ENCODE measurements at regions not wholly inside any gene's neighbourhood (a gene's known extent, or its start where the extent isn't known, plus 50 kb on each side); places are given as distances from the start of the nearest gene placed in this dataset.
"Not testable (repeated sequence)": the region's sequence is repeated elsewhere in the genome, so short reads cannot be mapped to it uniquely, and the experiment has no call there.

- ChIA-PET POLR2A (no interaction called here), CTCF (no interaction called here)
- DNase-seq (ENCODE audit: extremely low spot score), result no peak
- TF ChIP-seq CTBP1 (IDR thresholded peaks at IDR 0.05; ENCODE audit: borderline replicate concordance), result no peak
- no peak for TF ChIP-seq PKNOX1 (IDR thresholded peaks at IDR 0.05)
Observed at GRCh38 chr4:122996350-122996749, 74.0 kb upstream of the NUDT6 start.

- no peak for TF ChIP-seq FOXM1 (IDR thresholded peaks at IDR 0.05; ENCODE audit: borderline replicate concordance)
- no peak for TF ChIP-seq L3MBTL2 (conservative IDR thresholded peaks at IDR 0.05)
- no peak for TF ChIP-seq HDGF (IDR thresholded peaks at IDR 0.05; ENCODE audit: borderline replicate concordance)
- no peak for TF ChIP-seq NFRKB (IDR thresholded peaks at IDR 0.05)
- no peak for TF ChIP-seq FOXA1 (IDR thresholded peaks at IDR 0.05)
- TF ChIP-seq SP1 (IDR thresholded peaks at IDR 0.05), result no peak
- no peak for TF ChIP-seq ELF4 (IDR thresholded peaks at IDR 0.05)
- TF ChIP-seq ARNT (IDR thresholded peaks at IDR 0.05), result no peak
- TF ChIP-seq ZNF384 (IDR thresholded peaks at IDR 0.05), result no peak
- no peak for TF ChIP-seq FOXK2 (IDR thresholded peaks at IDR 0.05)
- TF ChIP-seq TARDBP (IDR thresholded peaks at IDR 0.05), result no peak
- TF ChIP-seq SUZ12 (IDR thresholded peaks at IDR 0.05), result no peak
- no peak for TF ChIP-seq PKNOX1 (IDR thresholded peaks at IDR 0.05)
- no peak for TF ChIP-seq BHLHE40 (IDR thresholded peaks at IDR 0.05; ENCODE audit: borderline replicate concordance)
- no peak for TF ChIP-seq LEF1 (IDR thresholded peaks at IDR 0.05; ENCODE audit: borderline replicate concordance)
- no peak for TF ChIP-seq CTBP1 (IDR thresholded peaks at IDR 0.05; ENCODE audit: borderline replicate concordance)
- ChIA-PET CTCF (no interaction called here), POLR2A (no interaction called here)
- DNase-seq (ENCODE audit: extremely low spot score), result no peak
Observed at GRCh38 chr4:122997463-122998101, 75.2 kb upstream of the NUDT6 start.

GRCh38 chr4:123004079-123004478, 81.7 kb upstream of the NUDT6 start:
- CTCF ChIA-PET; DNase-seq (ENCODE audit: extremely low spot score); POLR2A ChIA-PET: not testable (repeated sequence)

GRCh38 chr4:123005126-123005525, 82.7 kb upstream of the NUDT6 start:
- DNase-seq (ENCODE audit: extremely low spot score); POLR2A ChIA-PET; CTCF ChIA-PET: not testable (repeated sequence)

GRCh38 chr4:123007679-123008078, 85.3 kb upstream of the NUDT6 start:
- ChIA-PET POLR2A (no interaction called here), CTCF (no interaction called here)
- DNase-seq (ENCODE audit: extremely low spot score), result no peak
- TF ChIP-seq SUZ12 (IDR thresholded peaks at IDR 0.05) (no peak), ELF4 (IDR thresholded peaks at IDR 0.05) (no peak)

- CTCF ChIA-PET; DNase-seq (ENCODE audit: extremely low spot score); POLR2A ChIA-PET: not testable (repeated sequence)
Observed at GRCh38 chr4:123012416-123012815, 90.0 kb upstream of the NUDT6 start.

GRCh38 chr4:123014038-123014437, 91.6 kb upstream of the NUDT6 start:
- no peak for DNase-seq (ENCODE audit: extremely low spot score)
- ChIA-PET POLR2A (no interaction called here), CTCF (no interaction called here)
- no peak for TF ChIP-seq CTBP1 (IDR thresholded peaks at IDR 0.05; ENCODE audit: borderline replicate concordance)
- TF ChIP-seq ARNT (IDR thresholded peaks at IDR 0.05), result no peak
- no peak for TF ChIP-seq LEF1 (IDR thresholded peaks at IDR 0.05; ENCODE audit: borderline replicate concordance)
- TF ChIP-seq NFRKB (IDR thresholded peaks at IDR 0.05), result no peak
- TF ChIP-seq FOXM1 (IDR thresholded peaks at IDR 0.05; ENCODE audit: borderline replicate concordance), result no peak
- no peak for TF ChIP-seq BHLHE40 (IDR thresholded peaks at IDR 0.05; ENCODE audit: borderline replicate concordance)
- no peak for TF ChIP-seq PKNOX1 (IDR thresholded peaks at IDR 0.05)
- no peak for TF ChIP-seq ELF4 (IDR thresholded peaks at IDR 0.05)
- TF ChIP-seq TARDBP (IDR thresholded peaks at IDR 0.05), result no peak
- no peak for TF ChIP-seq ZNF384 (IDR thresholded peaks at IDR 0.05)
- no peak for TF ChIP-seq HDGF (IDR thresholded peaks at IDR 0.05; ENCODE audit: borderline replicate concordance)
- TF ChIP-seq FOXA1 (IDR thresholded peaks at IDR 0.05), result no peak
- no peak for TF ChIP-seq FOXK2 (IDR thresholded peaks at IDR 0.05)
- no peak for TF ChIP-seq SP1 (IDR thresholded peaks at IDR 0.05)
- TF ChIP-seq L3MBTL2 (conservative IDR thresholded peaks at IDR 0.05), result no peak
- TF ChIP-seq SUZ12 (IDR thresholded peaks at IDR 0.05), result no peak

- TF ChIP-seq HDGF (IDR thresholded peaks at IDR 0.05; ENCODE audit: borderline replicate concordance) (no peak), ELF4 (IDR thresholded peaks at IDR 0.05) (no peak), L3MBTL2 (conservative IDR thresholded peaks at IDR 0.05) (no peak), TARDBP (IDR thresholded peaks at IDR 0.05) (no peak), FOXA1 (IDR thresholded peaks at IDR 0.05) (no peak), FOXM1 (IDR thresholded peaks at IDR 0.05; ENCODE audit: borderline replicate concordance) (no peak), LEF1 (IDR thresholded peaks at IDR 0.05; ENCODE audit: borderline replicate concordance) (no peak), ARNT (IDR thresholded peaks at IDR 0.05) (no peak), BHLHE40 (IDR thresholded peaks at IDR 0.05; ENCODE audit: borderline replicate concordance) (no peak), ZNF384 (IDR thresholded peaks at IDR 0.05) (no peak), PKNOX1 (IDR thresholded peaks at IDR 0.05) (no peak), SP1 (IDR thresholded peaks at IDR 0.05) (no peak), NFRKB (IDR thresholded peaks at IDR 0.05) (no peak)
- ChIA-PET POLR2A (no interaction called here), CTCF (no interaction called here)
- no peak for DNase-seq (ENCODE audit: extremely low spot score)
Observed at GRCh38 chr4:123017078-123017477, 94.7 kb upstream of the NUDT6 start.

Data from HEK293T (cell line).